GM12892 (cell line): ENCODE measurements at regions not wholly inside any gene's neighbourhood (a gene's known extent, or its start where the extent isn't known, plus 50 kb on each side); places are given as distances from the start of the nearest gene placed in this dataset.

Experiments used
- POLR2A ChIP-seq: IDR thresholded peaks from 2 replicates; pipeline ENCODE4 v1.6.1; 2011; ENCODE audit warnings: low read depth, low read length, control low read depth
- POLR2AphosphoS5 ChIP-seq: IDR thresholded peaks from 2 replicates; pipeline ENCODE4 v1.6.1; 2011; ENCODE audit warnings: low read depth, low read length, control low read depth
- TAF1 ChIP-seq: IDR thresholded peaks from 2 replicates; pipeline ENCODE4 v1.6.1; 2011; ENCODE audit warnings: low read depth, mild to moderate bottlenecking, control low read depth, low read length, borderline replicate concordance

GRCh38 chr22:49044776-49045175 lies 782.9 kb downstream of the BRD1 start:
- TF ChIP-seq TAF1 = no peak
- TF ChIP-seq POLR2AphosphoS5 = no peak
- no peak for TF ChIP-seq POLR2A
